Endothelial cell of umbilical vein (primary cell): ENCODE measurements at regions not wholly inside any gene's neighbourhood (a gene's known extent, or its start where the extent isn't known, plus 50 kb on each side); places are given as distances from the start of the nearest gene placed in this dataset.

Source experiments
- BruUV-seq: library from RNA; stranded (reverse); fragments of 400-500 nt; replicated peaks from 2 replicates; lab custom pipeline; 2021; lab: Mats Ljungman, UMichigan
- CTCF ChIA-PET: fragments of 300-600, 350-600 bp; sonication (Branson Sonifier 250); formaldehyde crosslinking; loops from one replicate; lab custom pipeline; 2021; ENCODE audit warnings: antibody characterized with exemption, inconsistent platforms; lab: Charles Lee
- POLR2A ChIA-PET: fragments of 300-600, 350-600 bp; sonication (Branson Sonifier 250); formaldehyde crosslinking; loops from one replicate; lab custom pipeline; 2021; ENCODE audit warnings: antibody characterized with exemption, inconsistent platforms; lab: Charles Lee
- DNase-seq: peaks from one replicate; pipeline ENCODE4 v3.0.0-alpha.2; 2011; ENCODE audit warnings: low read depth, low spot score
- FAIRE-seq: peaks from 2 replicates; lab custom pipeline; 2011; peaks lifted over from hg19 to GRCh38; lab: Jason Lieb, UNC
- H2AFZ ChIP-seq: 2 replicates; pipeline ENCODE4 v1.6.0; 2012; ENCODE audit warnings: low read depth, low read length, control low read depth, inconsistent platforms
- H3K27ac ChIP-seq: 2 replicates; pipeline ENCODE4 v1.5.1; 2011; ENCODE audit warnings: low read depth, mild to moderate bottlenecking, control low read depth, low read length, moderate library complexity; ENCODE audit not compliant: insufficient read depth
- H3K27me3 ChIP-seq, 2 experiments: 2 replicates each; pipeline versions ENCODE4 v1.6.0 to v1.6.1; 2011; ENCODE audit warnings: low read length in 2 of 2, mixed read lengths in 1 of 2; ENCODE audit not compliant: control insufficient read depth in 2 of 2, insufficient read depth in 2 of 2
- H3K36me3 ChIP-seq, 2 experiments: 2 replicates in 1 of 2; 3 replicates in 1 of 2; pipeline ENCODE4 v1.5.1; 2011; ENCODE audit warnings: low read length in 2 of 2, mild to moderate bottlenecking in 1 of 2, moderate library complexity in 1 of 2; ENCODE audit not compliant: control insufficient read depth in 2 of 2, insufficient read depth in 2 of 2; ENCODE audit errors: extremely low read depth in 1 of 2
- H3K4me1 ChIP-seq: 3 replicates; pipeline ENCODE4 v1.5.1; 2011; ENCODE audit warnings: mild to moderate bottlenecking, low read length; ENCODE audit not compliant: control insufficient read depth, insufficient read depth; ENCODE audit errors: extremely low read depth
- H3K4me2 ChIP-seq: 2 replicates; pipeline ENCODE4 v1.6.1; 2011; ENCODE audit warnings: low read length, control low read depth, mixed read lengths; ENCODE audit not compliant: insufficient read depth
- H3K4me3 ChIP-seq, 3 experiments: fragments of 200-600 bp in 1 of 3; sonication (generic), shearing (Covaris generic) in 1 of 3; replicated peaks in 1 of 3; 2 replicates each; pipeline ENCODE4 v1.5.1; 2011 to 2016; ENCODE audit warnings: control low read depth in 3 of 3, low read length in 3 of 3, mild to moderate bottlenecking in 2 of 3, inconsistent platforms in 1 of 3, low read depth in 1 of 3, moderate library complexity in 1 of 3; ENCODE audit not compliant: insufficient read depth in 1 of 3
- H3K79me2 ChIP-seq: 2 replicates; pipeline ENCODE4 v1.6.0; 2012; ENCODE audit warnings: low read length, inconsistent platforms; ENCODE audit not compliant: control insufficient read depth, insufficient read depth
- H3K9ac ChIP-seq: replicated peaks from 2 replicates; pipeline ENCODE3; 2011; ENCODE audit warnings: low read length, control low read depth; ENCODE audit not compliant: insufficient read depth; ENCODE audit errors: extremely low read depth
- H3K9me1 ChIP-seq: replicated peaks from 3 replicates; pipeline ENCODE4 v1.6.0; 2011; ENCODE audit warnings: mild to moderate bottlenecking, low read length; ENCODE audit not compliant: control insufficient read depth, insufficient read depth; ENCODE audit errors: extremely low read depth
- H3K9me3 ChIP-seq: replicated peaks from 2 replicates; pipeline ENCODE4 v1.5.1; 2012; ENCODE audit warnings: low read length, inconsistent platforms; ENCODE audit not compliant: control insufficient read depth, insufficient read depth
- H4K20me1 ChIP-seq: replicated peaks from 2 replicates; pipeline ENCODE3; 2011; ENCODE audit warnings: mild to moderate bottlenecking, low read length; ENCODE audit not compliant: control insufficient read depth, insufficient read depth; ENCODE audit errors: extremely low read depth
- EZH2 ChIP-seq: IDR thresholded peaks from 2 replicates; pipeline ENCODE4 v1.6.1; 2012; ENCODE audit warnings: borderline replicate concordance, low read depth, mild to moderate bottlenecking, moderate library complexity, low read length, inconsistent platforms; ENCODE audit not compliant: severe bottlenecking
- FOS ChIP-seq: IDR thresholded peaks from 2 replicates; pipeline ENCODE4 v1.6.1; 2011; ENCODE audit warnings: mild to moderate bottlenecking, low read length, moderate library complexity, borderline replicate concordance; ENCODE audit not compliant: insufficient read depth
- GATA2 ChIP-seq: IDR thresholded peaks from 2 replicates; pipeline ENCODE4 v1.7.0; 2011; ENCODE audit warnings: low read depth, mild to moderate bottlenecking, moderate library complexity, mixed read lengths, low read length; ENCODE audit not compliant: insufficient read length, insufficient read depth
- JUN ChIP-seq: IDR thresholded peaks from 2 replicates; pipeline ENCODE4 v1.6.1; 2011; ENCODE audit warnings: borderline replicate concordance, low read depth; ENCODE audit not compliant: insufficient read length, insufficient read depth
- MYC ChIP-seq: IDR thresholded peaks from one replicate; pipeline ENCODE4 v1.6.1; 2011; ENCODE audit warnings: mild to moderate bottlenecking, low read depth, low read length
- POLR2A ChIP-seq: IDR thresholded peaks from 2 replicates; pipeline ENCODE4 v1.6.1; 2012; ENCODE audit warnings: low read depth, mild to moderate bottlenecking, control low read depth, low read length
- POLR2AphosphoS5 ChIP-seq: IDR thresholded peaks from 2 replicates; pipeline ENCODE4 v1.6.1; 2012; ENCODE audit warnings: low read depth, mild to moderate bottlenecking, control low read depth, low read length, moderate library complexity; ENCODE audit not compliant: insufficient read depth
- dilution Hi-C: fragments of 300-500 bp; cut with MboI; formaldehyde crosslinking; loops from one replicate; pipeline ENCODE4 v1.15.0; 2019; ENCODE audit warnings: low sequenced_read_pairs; ENCODE audit not compliant: extremely low pct_ligation_motif_present
- intact Hi-C: fragments of 100-400 bp; cut with micrococcal nuclease; formaldehyde crosslinking; loops from one replicate; pipeline ENCODE4 v1.10.0; 2022
- TF ChIP-seq, protein P1 (sequence below): IDR thresholded peaks from 2 replicates; pipeline ENCODE4 v1.6.1; 2011; ENCODE audit not compliant: insufficient read depth, insufficient read length
- TF ChIP-seq, protein P2 (sequence below), 2 donors: IDR thresholded peaks; 1 replicate in 1 of 2; 2 replicates in 1 of 2; pipeline ENCODE4 v1.5.1; 2011; ENCODE audit warnings: low read length in 2 of 2, mild to moderate bottlenecking in 2 of 2, moderate library complexity in 2 of 2, control low read depth in 1 of 2, inconsistent platforms in 1 of 2, low read depth in 1 of 2; ENCODE audit not compliant: insufficient read depth in 1 of 2; ENCODE audit errors: extremely low read depth in 1 of 2

- no TSS peak for BruUV-seq
- Histone ChIP-seq H3K27ac (no peak overlapping the region), H3K27me3 (no peaks in the 10 kb centered on the region), H3K4me1 (no peaks in the 10 kb centered on the region), H3K79me2 (no peaks in the 10 kb centered on the region), H3K9me3 (no peaks in the 10 kb centered on the region), H3K4me3 (no peak overlapping the region), H3K4me2 (no peak overlapping the region), H2AFZ (no peak overlapping the region), H4K20me1 (no peaks in the 10 kb centered on the region), H3K9me1 (no peaks in the 10 kb centered on the region), H3K9ac (no peak overlapping the region), H3K36me3 (no peaks in the 10 kb centered on the region)
- TF ChIP-seq JUN: no peak
- TF ChIP-seq GATA2: no peak
- TF ChIP-seq FOS: no peak
- TF ChIP-seq, protein P1, sequence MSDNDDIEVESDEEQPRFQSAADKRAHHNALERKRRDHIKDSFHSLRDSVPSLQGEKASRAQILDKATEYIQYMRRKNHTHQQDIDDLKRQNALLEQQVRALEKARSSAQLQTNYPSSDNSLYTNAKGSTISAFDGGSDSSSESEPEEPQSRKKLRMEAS: no peak
- TF ChIP-seq POLR2A: no peak
- no peak for TF ChIP-seq MYC
- TF ChIP-seq, protein P2, sequence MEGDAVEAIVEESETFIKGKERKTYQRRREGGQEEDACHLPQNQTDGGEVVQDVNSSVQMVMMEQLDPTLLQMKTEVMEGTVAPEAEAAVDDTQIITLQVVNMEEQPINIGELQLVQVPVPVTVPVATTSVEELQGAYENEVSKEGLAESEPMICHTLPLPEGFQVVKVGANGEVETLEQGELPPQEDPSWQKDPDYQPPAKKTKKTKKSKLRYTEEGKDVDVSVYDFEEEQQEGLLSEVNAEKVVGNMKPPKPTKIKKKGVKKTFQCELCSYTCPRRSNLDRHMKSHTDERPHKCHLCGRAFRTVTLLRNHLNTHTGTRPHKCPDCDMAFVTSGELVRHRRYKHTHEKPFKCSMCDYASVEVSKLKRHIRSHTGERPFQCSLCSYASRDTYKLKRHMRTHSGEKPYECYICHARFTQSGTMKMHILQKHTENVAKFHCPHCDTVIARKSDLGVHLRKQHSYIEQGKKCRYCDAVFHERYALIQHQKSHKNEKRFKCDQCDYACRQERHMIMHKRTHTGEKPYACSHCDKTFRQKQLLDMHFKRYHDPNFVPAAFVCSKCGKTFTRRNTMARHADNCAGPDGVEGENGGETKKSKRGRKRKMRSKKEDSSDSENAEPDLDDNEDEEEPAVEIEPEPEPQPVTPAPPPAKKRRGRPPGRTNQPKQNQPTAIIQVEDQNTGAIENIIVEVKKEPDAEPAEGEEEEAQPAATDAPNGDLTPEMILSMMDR (IDR thresholded peaks at IDR 0.05; ENCODE audit: extremely low read depth in 1 of 2, insufficient read depth in 1 of 2, low read depth in 1 of 2, low read length in 2 of 2): no peak
- no peak for TF ChIP-seq EZH2
- no peak for TF ChIP-seq POLR2AphosphoS5
- DNase-seq (no peak), FAIRE-seq (no peak)
- ChIA-PET POLR2A (no interaction called here), CTCF (no interaction called here)
- intact Hi-C loops (no loop called here), dilution Hi-C loops (no loop called here)
These were observed 133.4 kb upstream of the NCK2 start for GRCh38 chr2:105611333-105611637.
